ENCODE measurements at regions not wholly inside any gene's neighbourhood (a gene's known extent, or its start where the extent isn't known, plus 50 kb on each side); places are given as distances from the start of the nearest gene placed in this dataset.

DNA sequence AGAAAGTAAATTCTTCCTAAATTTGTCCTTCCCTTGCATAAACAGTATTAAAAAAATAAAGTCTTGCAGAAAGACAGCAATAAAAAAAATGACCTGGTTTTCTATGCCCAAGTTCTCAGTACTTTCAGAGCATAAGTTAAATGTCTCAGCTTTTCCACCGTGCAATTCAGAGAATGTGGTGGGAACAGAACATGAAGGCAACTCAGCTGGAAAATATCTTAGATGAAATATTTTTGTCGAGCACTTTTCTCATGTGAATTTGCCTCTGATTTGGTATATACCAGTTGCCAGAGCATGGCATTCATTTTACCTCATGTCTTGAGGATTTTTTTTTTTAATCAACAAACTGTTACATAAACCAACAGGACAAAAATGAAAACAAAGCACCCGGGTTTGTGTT lies 176.1 kb downstream of the CETN3 start:
- H3K27ac ChIP-seq, result no peak overlapping the region
- no peaks in the 10 kb centered on the region for H3K36me3 ChIP-seq
- no peaks in the 10 kb centered on the region for H3K27me3 ChIP-seq
- H3K4me1 ChIP-seq, result no peaks in the 10 kb centered on the region
- H3K4me3 ChIP-seq, result no peak overlapping the region
- DNase-seq (ENCODE audit: low spot score in 2 of 2), result no peak
- 57% methylated on average over 3 of the region's 3 CpGs for whole genome bisulfite sequencing
- no peaks in the 10 kb centered on the region for H3K9me3 ChIP-seq
- TF ChIP-seq EP300 (IDR thresholded peaks at IDR 0.05) (no peak), POLR2A (IDR thresholded peaks at IDR 0.05) (no peak), POLR2AphosphoS5 (IDR thresholded peaks at IDR 0.05) (no peak)
- TF ChIP-seq, protein P1, sequence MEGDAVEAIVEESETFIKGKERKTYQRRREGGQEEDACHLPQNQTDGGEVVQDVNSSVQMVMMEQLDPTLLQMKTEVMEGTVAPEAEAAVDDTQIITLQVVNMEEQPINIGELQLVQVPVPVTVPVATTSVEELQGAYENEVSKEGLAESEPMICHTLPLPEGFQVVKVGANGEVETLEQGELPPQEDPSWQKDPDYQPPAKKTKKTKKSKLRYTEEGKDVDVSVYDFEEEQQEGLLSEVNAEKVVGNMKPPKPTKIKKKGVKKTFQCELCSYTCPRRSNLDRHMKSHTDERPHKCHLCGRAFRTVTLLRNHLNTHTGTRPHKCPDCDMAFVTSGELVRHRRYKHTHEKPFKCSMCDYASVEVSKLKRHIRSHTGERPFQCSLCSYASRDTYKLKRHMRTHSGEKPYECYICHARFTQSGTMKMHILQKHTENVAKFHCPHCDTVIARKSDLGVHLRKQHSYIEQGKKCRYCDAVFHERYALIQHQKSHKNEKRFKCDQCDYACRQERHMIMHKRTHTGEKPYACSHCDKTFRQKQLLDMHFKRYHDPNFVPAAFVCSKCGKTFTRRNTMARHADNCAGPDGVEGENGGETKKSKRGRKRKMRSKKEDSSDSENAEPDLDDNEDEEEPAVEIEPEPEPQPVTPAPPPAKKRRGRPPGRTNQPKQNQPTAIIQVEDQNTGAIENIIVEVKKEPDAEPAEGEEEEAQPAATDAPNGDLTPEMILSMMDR (IDR thresholded peaks at IDR 0.05), result no peak

DNA sequence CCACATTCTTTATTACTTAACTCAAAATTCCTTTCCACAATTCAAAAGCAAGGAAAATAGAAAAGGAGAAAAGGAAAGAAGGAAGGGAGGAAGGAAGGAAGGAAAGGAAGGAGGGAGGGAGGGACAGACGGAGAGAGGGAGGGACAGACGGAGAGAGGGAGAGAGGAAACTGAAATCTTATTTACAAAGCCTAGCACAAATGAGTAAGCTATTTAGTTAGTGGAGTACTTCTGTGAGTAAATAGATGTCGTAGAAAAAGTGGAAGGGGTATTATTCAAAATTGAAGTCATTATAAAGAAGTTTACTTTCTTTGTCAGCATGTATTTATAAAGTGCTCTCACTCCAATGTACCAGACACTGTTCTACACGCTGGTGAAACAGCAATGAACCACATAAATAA lies 177.9 kb downstream of the CETN3 start:
- no peak overlapping the region for H3K27ac ChIP-seq

GRCh38 chr5:90227683-90228082 lies 181.9 kb downstream of the CETN3 start:
- H3K4me1 ChIP-seq, result no peaks in the 10 kb centered on the region
- no peak for DNase-seq (ENCODE audit: low spot score in 2 of 2)
- H3K27ac ChIP-seq, result no peak overlapping the region
- H3K27me3 ChIP-seq, result no peaks in the 10 kb centered on the region
- 35% methylated on average over 3 of the region's 3 CpGs for WGBS
- no peaks in the 10 kb centered on the region for H3K9me3 ChIP-seq
- H3K4me3 ChIP-seq, result no peak overlapping the region
- no peaks in the 10 kb centered on the region for H3K36me3 ChIP-seq
- TF ChIP-seq EP300 (IDR thresholded peaks at IDR 0.05) (no peak), POLR2A (IDR thresholded peaks at IDR 0.05) (no peak), POLR2AphosphoS5 (IDR thresholded peaks at IDR 0.05) (no peak)
- TF ChIP-seq, protein P1 (IDR thresholded peaks at IDR 0.05), result no peak

More for the DNA sequence above, 177.9 kb downstream of the CETN3 start:
- TF ChIP-seq EP300 (IDR thresholded peaks at IDR 0.05) (no peak), POLR2A (IDR thresholded peaks at IDR 0.05) (no peak), POLR2AphosphoS5 (IDR thresholded peaks at IDR 0.05) (no peak)
- TF ChIP-seq, protein P1 (IDR thresholded peaks at IDR 0.05), result no peak
- no peaks in the 10 kb centered on the region for H3K9me3 ChIP-seq
- no peaks in the 10 kb centered on the region for H3K27me3 ChIP-seq
- H3K4me3 ChIP-seq, result no peak overlapping the region
- no peaks in the 10 kb centered on the region for H3K36me3 ChIP-seq
- DNase-seq (ENCODE audit: low spot score in 2 of 2), result no peak
- H3K4me1 ChIP-seq, result no peaks in the 10 kb centered on the region
- 77% methylated on average over 4 of the region's 4 CpGs for WGBS

DNA sequence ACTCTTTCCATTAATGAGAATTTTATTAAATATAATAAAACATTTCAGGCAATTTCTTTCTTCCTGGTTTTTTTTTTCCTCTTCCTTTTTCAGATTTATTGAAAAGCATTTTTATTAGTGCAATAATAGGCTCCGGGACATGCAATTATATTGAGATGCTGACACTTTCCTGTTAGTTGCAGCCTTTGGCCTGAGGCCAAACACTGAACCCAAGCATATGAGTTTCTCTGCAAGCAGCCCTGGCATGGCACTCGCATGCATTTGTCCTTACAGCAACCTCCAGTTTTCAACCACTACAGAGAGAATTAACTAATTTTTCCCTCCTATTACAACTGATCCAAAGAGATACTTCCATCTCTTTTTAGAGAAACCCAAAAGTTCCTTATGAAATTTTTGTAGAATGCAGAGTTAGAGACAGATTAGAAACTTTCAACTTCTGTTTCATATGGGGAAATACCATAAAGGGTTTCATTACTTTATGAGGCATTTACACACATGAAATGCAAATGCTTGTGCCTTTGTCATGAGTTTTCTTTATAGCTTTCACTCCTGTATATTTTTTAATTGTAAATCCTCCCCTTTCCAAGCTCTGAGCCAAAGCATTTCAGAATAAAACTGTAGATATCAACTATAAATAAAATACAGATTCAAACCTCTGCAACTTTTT lies 183.0 kb downstream of the CETN3 start:
- 38% methylated on average over 2 of the region's 2 CpGs for WGBS

GRCh38 chr5:90224342-90224741 lies 185.2 kb downstream of the CETN3 start:
- no peak overlapping the region for H3K27ac ChIP-seq
- 100% methylated on average over 1 of the region's 1 CpG for WGBS
- no peaks in the 10 kb centered on the region for H3K27me3 ChIP-seq
- H3K9me3 ChIP-seq, result no peaks in the 10 kb centered on the region
- H3K4me1 ChIP-seq, result no peaks in the 10 kb centered on the region
- H3K4me3 ChIP-seq, result no peak overlapping the region
- DNase-seq (ENCODE audit: low spot score in 2 of 2), result no peak
- TF ChIP-seq POLR2A (IDR thresholded peaks at IDR 0.05) (no peak), POLR2AphosphoS5 (IDR thresholded peaks at IDR 0.05) (no peak), EP300 (IDR thresholded peaks at IDR 0.05) (no peak)
- TF ChIP-seq, protein P1 (IDR thresholded peaks at IDR 0.05), result no peak
- no peaks in the 10 kb centered on the region for H3K36me3 ChIP-seq

More for the DNA sequence above, 183.0 kb downstream of the CETN3 start:
- no peaks in the 10 kb centered on the region for H3K4me1 ChIP-seq
- no peak overlapping the region for H3K4me3 ChIP-seq
- H3K27me3 ChIP-seq, result no peaks in the 10 kb centered on the region
- DNase-seq (ENCODE audit: low spot score in 2 of 2), result no peak
- H3K9me3 ChIP-seq, result no peaks in the 10 kb centered on the region
- H3K27ac ChIP-seq, result no peak overlapping the region
- TF ChIP-seq, protein P1 (IDR thresholded peaks at IDR 0.05), result no peak
- no peak for TF ChIP-seq EP300 (IDR thresholded peaks at IDR 0.05)
- TF ChIP-seq POLR2AphosphoS5 (IDR thresholded peaks at IDR 0.05), result no peak
- no peak for TF ChIP-seq POLR2A (IDR thresholded peaks at IDR 0.05)
- H3K36me3 ChIP-seq, result no peaks in the 10 kb centered on the region
